GM21423 (cell line): ENCODE measurements at regions not wholly inside any gene's neighbourhood (a gene's known extent, or its start where the extent isn't known, plus 50 kb on each side); places are given as distances from the start of the nearest gene placed in this dataset.
"Not testable (repeated sequence)": the region's sequence is repeated elsewhere in the genome, so short reads cannot be mapped to it uniquely, and the experiment has no call there.

Experiments
- ATAC-seq: cut with Tn5 transposase; IDR thresholded peaks from one replicate; pipeline ENCODE4 v1.9.1; 2021; ENCODE audit warnings: mild to moderate bottlenecking, moderate library complexity; ENCODE audit not compliant: unreplicated experiment

GRCh38 chr7:124257638-124258308, 224.9 kb upstream of the TMEM229A start:
- ATAC-seq = no peak

GRCh38 chr7:124255041-124255655, 222.3 kb upstream of the TMEM229A start:
- no peak for ATAC-seq

GRCh38 chr7:124254396-124254795, 221.5 kb upstream of the TMEM229A start:
- no peak for ATAC-seq

- ATAC-seq = no peak
These were observed 218.8 kb upstream of the TMEM229A start for GRCh38 chr7:124251636-124252035.

GRCh38 chr7:124250297-124251034, 217.6 kb upstream of the TMEM229A start:
- no peak for ATAC-seq

- ATAC-seq = no peak
These were observed 214.8 kb upstream of the TMEM229A start for GRCh38 chr7:124247691-124248090.

- no peak for ATAC-seq
These were observed 213.5 kb upstream of the TMEM229A start for GRCh38 chr7:124246262-124246863.

- not testable (repeated sequence) for ATAC-seq
These were observed 211.6 kb upstream of the TMEM229A start for GRCh38 chr7:124244469-124244868.

- no peak for ATAC-seq
These were observed 186.8 kb upstream of the TMEM229A start for GRCh38 chr7:124219681-124220080.

GRCh38 chr7:124208642-124209041, 175.8 kb upstream of the TMEM229A start:
- ATAC-seq = no peak

- no peak for ATAC-seq
These were observed 175.3 kb upstream of the TMEM229A start for GRCh38 chr7:124208173-124208572.

- no peak for ATAC-seq
These were observed 172.7 kb upstream of the TMEM229A start for GRCh38 chr7:124205526-124205925.

- no peak for ATAC-seq
These were observed 169.7 kb upstream of the TMEM229A start for GRCh38 chr7:124202546-124202945.

- ATAC-seq = no peak
These were observed 169.0 kb upstream of the TMEM229A start for GRCh38 chr7:124201768-124202349.

- ATAC-seq = no peak
These were observed 163.7 kb upstream of the TMEM229A start for GRCh38 chr7:124196519-124196918.

GRCh38 chr7:124192885-124193284, 160.0 kb upstream of the TMEM229A start:
- ATAC-seq = no peak

- ATAC-seq = no peak
These were observed 158.8 kb upstream of the TMEM229A start for GRCh38 chr7:124191713-124192112.

GRCh38 chr7:124191030-124191429, 158.2 kb upstream of the TMEM229A start:
- no peak for ATAC-seq

GRCh38 chr7:124188576-124188975, 155.7 kb upstream of the TMEM229A start:
- ATAC-seq = no peak

GRCh38 chr7:124187962-124188361, 155.1 kb upstream of the TMEM229A start:
- ATAC-seq = no peak

- ATAC-seq = no peak
These were observed 150.8 kb upstream of the TMEM229A start for GRCh38 chr7:124183649-124184048.
